ENCODE measurements at regions not wholly inside any gene's neighbourhood (a gene's known extent, or its start where the extent isn't known, plus 50 kb on each side); places are given as distances from the start of the nearest gene placed in this dataset.

GRCh38 chr22:22773427-22773826, 114.2 kb upstream of the IGLL5 start:
- Histone ChIP-seq H3K79me2 (ENCODE audit: insufficient read depth, low read length) (no peaks in the 10 kb centered on the region), H3K4ac (ENCODE audit: low read depth, low read length) (no peak overlapping the region), H2BK5ac (ENCODE audit: insufficient read length, low read length) (no peak overlapping the region), H3K23me2 (ENCODE audit: insufficient read length, low read depth, low read length, poor library complexity, severe bottlenecking) (no peaks in the 10 kb centered on the region), H3K79me1 (ENCODE audit: insufficient read depth, low read depth, low read length, poor library complexity, severe bottlenecking) (no peaks in the 10 kb centered on the region), H3K9me3 (ENCODE audit: control insufficient read depth, low read depth, low read length) (no peaks in the 10 kb centered on the region), H3K56ac (ENCODE audit: insufficient read length, low read depth, low read length) (no peak overlapping the region), H2AK5ac (ENCODE audit: insufficient read length, low read length) (no peak overlapping the region), H2BK15ac (ENCODE audit: low read depth, low read length) (no peak overlapping the region), H4K8ac (replicated peaks; ENCODE audit: insufficient read length, low read depth, low read length) (no peak overlapping the region), H2BK12ac (ENCODE audit: insufficient read length, low read depth, low read length) (no peak overlapping the region), H2BK20ac (ENCODE audit: low read depth, low read length, poor library complexity, severe bottlenecking) (no peak overlapping the region), H4K20me1 (ENCODE audit: control insufficient read depth, insufficient read depth, insufficient read length) (no peaks in the 10 kb centered on the region), H3K27me3 (ENCODE audit: insufficient read depth, low read length) (peaks cover 9% of the 10 kb centered on the region; the same call in 1 of the 2 replicates), H3K23ac (ENCODE audit: insufficient read length, low read depth, low read length) (no peak overlapping the region), H3K9ac (ENCODE audit: extremely low read depth, insufficient read length, low read length) (no peak overlapping the region), H2AFZ (ENCODE audit: low read length) (no peak overlapping the region), H4K5ac (ENCODE audit: insufficient read length, low read depth, low read length) (no peak overlapping the region), H3K18ac (ENCODE audit: insufficient read length, low read depth, low read length) (no peak overlapping the region), H4K91ac (ENCODE audit: insufficient read length, low read depth, low read length) (no peak overlapping the region), H3K4me2 (ENCODE audit: insufficient read depth, insufficient read length, low read length) (no peak overlapping the region), H2BK120ac (ENCODE audit: low read depth, low read length, poor library complexity, severe bottlenecking) (no peak overlapping the region), H3K4me1 (ENCODE audit: insufficient read depth, low read length) (no peaks in the 10 kb centered on the region), H3K14ac (ENCODE audit: insufficient read depth, low read length) (no peak overlapping the region), H3K27ac (ENCODE audit: insufficient read length, low read depth, low read length) (no peak overlapping the region), H3T11ph (ENCODE audit: low read length) (no peak overlapping the region)
- no peak for TF ChIP-seq CTCF (conservative IDR thresholded peaks at IDR 0.05)
- Mint-ChIP-seq H3K9me3 (no peaks in the 10 kb centered on the region), H3K36me3 (ENCODE audit: insufficient read depth in 1 of 3, low read depth in 3 of 3) (no peaks in the 10 kb centered on the region), H3K4me1 (no peaks in the 10 kb centered on the region), H3K27me3 (ENCODE audit: low read depth) (peaks cover 100% of the 10 kb centered on the region), H3K4me3 (no peak overlapping the region), H3K27ac (no peak overlapping the region)
- no peak for DNase-seq
- whole genome bisulfite sequencing (ENCODE audit: extremely low coverage, insufficient read length, low lambda C conversion rate), result no CpG with 5 or more reads among the region's 5 CpGs
